MV-4-11 (cell line): ENCODE measurements at regions not wholly inside any gene's neighbourhood (a gene's known extent, or its start where the extent isn't known, plus 50 kb on each side); places are given as distances from the start of the nearest gene placed in this dataset.

Source experiments
- DNase-seq: peaks from one replicate; lab custom pipeline; 2025; lab: John Stamatoyannopoulos, UW

- peak; percentile 92 for DNase-seq
These were observed 302.6 kb downstream of the KLF6 start for GRCh38 chr10:3482200-3482993.

GRCh38 chr10:3481496-3481895 is 303.5 kb downstream of the KLF6 start:
- DNase-seq: no peak

GRCh38 chr10:3480990-3481315 is 304.1 kb downstream of the KLF6 start:
- no peak for DNase-seq

- DNase-seq: no peak
These were observed 304.6 kb downstream of the KLF6 start for GRCh38 chr10:3480281-3480989.

- no peak for DNase-seq
These were observed 306.2 kb upstream of the PITRM1 start for GRCh38 chr10:3478632-3479240.

GRCh38 chr10:3478153-3478552 is 305.6 kb upstream of the PITRM1 start:
- DNase-seq: peak; percentile 23

- peak; percentile 39 for DNase-seq
These were observed 305.1 kb upstream of the PITRM1 start for GRCh38 chr10:3477683-3478082.

- no peak for DNase-seq
These were observed 304.3 kb upstream of the PITRM1 start for GRCh38 chr10:3476640-3477448.

- DNase-seq: no peak
These were observed 303.6 kb upstream of the PITRM1 start for GRCh38 chr10:3476186-3476585.

GRCh38 chr10:3475367-3475766 is 302.8 kb upstream of the PITRM1 start:
- DNase-seq: no peak

- DNase-seq: no peak
These were observed 301.7 kb upstream of the PITRM1 start for GRCh38 chr10:3474266-3474665.

GRCh38 chr10:3473271-3473670 is 300.7 kb upstream of the PITRM1 start:
- DNase-seq: no peak

- no peak for DNase-seq
These were observed 299.9 kb upstream of the PITRM1 start for GRCh38 chr10:3472287-3473051.

- no peak for DNase-seq
These were observed 299.3 kb upstream of the PITRM1 start for GRCh38 chr10:3471927-3472286.

- DNase-seq: no peak
These were observed 298.9 kb upstream of the PITRM1 start for GRCh38 chr10:3471472-3471871.

GRCh38 chr10:3470191-3470590 is 297.6 kb upstream of the PITRM1 start:
- no peak for DNase-seq

GRCh38 chr10:3469639-3470020 is 297.0 kb upstream of the PITRM1 start:
- DNase-seq: no peak

GRCh38 chr10:3468919-3469638 is 296.5 kb upstream of the PITRM1 start:
- DNase-seq: peak; percentile 91

- peak; percentile 62 for DNase-seq
These were observed 294.7 kb upstream of the PITRM1 start for GRCh38 chr10:3467052-3467951.

- DNase-seq: peak; percentile 36
These were observed 292.9 kb upstream of the PITRM1 start for GRCh38 chr10:3465406-3465891.
